ENCODE measurements at regions not wholly inside any gene's neighbourhood (a gene's known extent, or its start where the extent isn't known, plus 50 kb on each side); places are given as distances from the start of the nearest gene placed in this dataset.

DNA sequence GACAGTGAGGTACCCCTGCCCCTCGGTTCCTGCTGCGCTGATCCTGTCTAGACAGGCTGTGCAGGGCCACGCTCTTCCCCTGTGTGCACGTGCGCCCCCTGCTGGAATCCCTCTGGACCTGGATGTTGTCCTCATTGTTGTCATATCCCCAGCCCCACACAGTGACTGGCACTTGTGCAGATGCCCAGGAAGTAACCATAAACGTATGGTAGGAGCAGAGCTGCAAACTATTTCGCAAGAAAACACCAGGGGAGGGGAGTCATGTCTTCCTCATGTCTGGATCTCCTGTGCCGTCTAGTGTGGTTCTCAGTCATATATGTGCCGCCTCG is 114.7 kb downstream of the CRYBB2 start (continued):
- no peak for TF ChIP-seq PCBP2 (optimal IDR thresholded peaks at IDR 0.05; ENCODE audit: low read depth, low read length, poor library complexity, severe bottlenecking)
- TF ChIP-seq ZNF891 (CRISPR knock-in tag; IDR thresholded peaks at IDR 0.05): no peak
- TF ChIP-seq PRPF4 (IDR thresholded peaks at IDR 0.05; ENCODE audit: low read depth, low read length, poor library complexity, severe bottlenecking): no peak
- no peak for TF ChIP-seq U2AF1 (optimal IDR thresholded peaks at IDR 0.05; ENCODE audit: low read depth, low read length)
- TF ChIP-seq NFATC3 (CRISPR knock-in tag; IDR thresholded peaks at IDR 0.05): no peak
- TF ChIP-seq ZNF672 (CRISPR knock-in tag; IDR thresholded peaks at IDR 0.05): no peak
- no peak for TF ChIP-seq ZNF460 (CRISPR knock-in tag; IDR thresholded peaks at IDR 0.05; ENCODE audit: borderline replicate concordance)
- peak; percentile 48; the same call in 1 of the 2 replicates for TF ChIP-seq RAD21 (CRISPR knock-in tag; IDR thresholded peaks at IDR 0.05)
- no peak for TF ChIP-seq TBP (CRISPR knock-in tag; IDR thresholded peaks at IDR 0.05)
- no peak for TF ChIP-seq ZSCAN12 (CRISPR knock-in tag; IDR thresholded peaks at IDR 0.05)
- TF ChIP-seq ZNF225 (CRISPR knock-in tag; IDR thresholded peaks at IDR 0.05): no peak
- no peak for TF ChIP-seq KDM2A (CRISPR knock-in tag; IDR thresholded peaks at IDR 0.05; ENCODE audit: borderline replicate concordance, low read depth)
- TF ChIP-seq HOXA7 (CRISPR knock-in tag; IDR thresholded peaks at IDR 0.05): no peak
- no peak for TF ChIP-seq AHR (CRISPR knock-in tag; IDR thresholded peaks at IDR 0.05)
- TF ChIP-seq STAG1 (CRISPR knock-in tag; IDR thresholded peaks at IDR 0.05): peak; percentile 79
- peak; percentile 59; the same call in 1 of the 2 replicates for TF ChIP-seq SP2 (CRISPR knock-in tag; IDR thresholded peaks at IDR 0.05)
- TF ChIP-seq, protein P1, sequence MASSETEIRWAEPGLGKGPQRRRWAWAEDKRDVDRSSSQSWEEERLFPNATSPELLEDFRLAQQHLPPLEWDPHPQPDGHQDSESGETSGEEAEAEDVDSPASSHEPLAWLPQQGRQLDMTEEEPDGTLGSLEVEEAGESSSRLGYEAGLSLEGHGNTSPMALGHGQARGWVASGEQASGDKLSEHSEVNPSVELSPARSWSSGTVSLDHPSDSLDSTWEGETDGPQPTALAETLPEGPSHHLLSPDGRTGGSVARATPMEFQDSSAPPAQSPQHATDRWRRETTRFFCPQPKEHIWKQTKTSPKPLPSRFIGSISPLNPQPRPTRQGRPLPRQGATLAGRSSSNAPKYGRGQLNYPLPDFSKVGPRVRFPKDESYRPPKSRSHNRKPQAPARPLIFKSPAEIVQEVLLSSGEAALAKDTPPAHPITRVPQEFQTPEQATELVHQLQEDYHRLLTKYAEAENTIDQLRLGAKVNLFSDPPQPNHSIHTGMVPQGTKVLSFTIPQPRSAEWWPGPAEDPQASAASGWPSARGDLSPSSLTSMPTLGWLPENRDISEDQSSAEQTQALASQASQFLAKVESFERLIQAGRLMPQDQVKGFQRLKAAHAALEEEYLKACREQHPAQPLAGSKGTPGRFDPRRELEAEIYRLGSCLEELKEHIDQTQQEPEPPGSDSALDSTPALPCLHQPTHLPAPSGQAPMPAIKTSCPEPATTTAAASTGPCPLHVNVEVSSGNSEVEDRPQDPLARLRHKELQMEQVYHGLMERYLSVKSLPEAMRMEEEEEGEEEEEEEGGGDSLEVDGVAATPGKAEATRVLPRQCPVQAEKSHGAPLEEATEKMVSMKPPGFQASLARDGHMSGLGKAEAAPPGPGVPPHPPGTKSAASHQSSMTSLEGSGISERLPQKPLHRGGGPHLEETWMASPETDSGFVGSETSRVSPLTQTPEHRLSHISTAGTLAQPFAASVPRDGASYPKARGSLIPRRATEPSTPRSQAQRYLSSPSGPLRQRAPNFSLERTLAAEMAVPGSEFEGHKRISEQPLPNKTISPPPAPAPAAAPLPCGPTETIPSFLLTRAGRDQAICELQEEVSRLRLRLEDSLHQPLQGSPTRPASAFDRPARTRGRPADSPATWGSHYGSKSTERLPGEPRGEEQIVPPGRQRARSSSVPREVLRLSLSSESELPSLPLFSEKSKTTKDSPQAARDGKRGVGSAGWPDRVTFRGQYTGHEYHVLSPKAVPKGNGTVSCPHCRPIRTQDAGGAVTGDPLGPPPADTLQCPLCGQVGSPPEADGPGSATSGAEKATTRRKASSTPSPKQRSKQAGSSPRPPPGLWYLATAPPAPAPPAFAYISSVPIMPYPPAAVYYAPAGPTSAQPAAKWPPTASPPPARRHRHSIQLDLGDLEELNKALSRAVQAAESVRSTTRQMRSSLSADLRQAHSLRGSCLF (CRISPR knock-in tag; IDR thresholded peaks at IDR 0.05; ENCODE audit: borderline replicate concordance): no peak
- TF ChIP-seq REPIN1 (CRISPR knock-in tag; IDR thresholded peaks at IDR 0.05; ENCODE audit: borderline replicate concordance, low read depth): no peak
- TF ChIP-seq ZNF761 (CRISPR knock-in tag; conservative IDR thresholded peaks at IDR 0.05): no peak
- TF ChIP-seq RFX1 (IDR thresholded peaks at IDR 0.05): no peak
- TF ChIP-seq ZNF713 (CRISPR knock-in tag; IDR thresholded peaks at IDR 0.05): no peak
- no peak for TF ChIP-seq ZNF749 (CRISPR knock-in tag; IDR thresholded peaks at IDR 0.05; ENCODE audit: borderline replicate concordance)
- no peak for TF ChIP-seq MTA1 (CRISPR knock-in tag; IDR thresholded peaks at IDR 0.05; ENCODE audit: borderline replicate concordance)
- TF ChIP-seq HIVEP1 (CRISPR knock-in tag; IDR thresholded peaks at IDR 0.05): no peak
- TF ChIP-seq CERS6 (CRISPR knock-in tag; IDR thresholded peaks at IDR 0.05): no peak
- TF ChIP-seq, protein P2, sequence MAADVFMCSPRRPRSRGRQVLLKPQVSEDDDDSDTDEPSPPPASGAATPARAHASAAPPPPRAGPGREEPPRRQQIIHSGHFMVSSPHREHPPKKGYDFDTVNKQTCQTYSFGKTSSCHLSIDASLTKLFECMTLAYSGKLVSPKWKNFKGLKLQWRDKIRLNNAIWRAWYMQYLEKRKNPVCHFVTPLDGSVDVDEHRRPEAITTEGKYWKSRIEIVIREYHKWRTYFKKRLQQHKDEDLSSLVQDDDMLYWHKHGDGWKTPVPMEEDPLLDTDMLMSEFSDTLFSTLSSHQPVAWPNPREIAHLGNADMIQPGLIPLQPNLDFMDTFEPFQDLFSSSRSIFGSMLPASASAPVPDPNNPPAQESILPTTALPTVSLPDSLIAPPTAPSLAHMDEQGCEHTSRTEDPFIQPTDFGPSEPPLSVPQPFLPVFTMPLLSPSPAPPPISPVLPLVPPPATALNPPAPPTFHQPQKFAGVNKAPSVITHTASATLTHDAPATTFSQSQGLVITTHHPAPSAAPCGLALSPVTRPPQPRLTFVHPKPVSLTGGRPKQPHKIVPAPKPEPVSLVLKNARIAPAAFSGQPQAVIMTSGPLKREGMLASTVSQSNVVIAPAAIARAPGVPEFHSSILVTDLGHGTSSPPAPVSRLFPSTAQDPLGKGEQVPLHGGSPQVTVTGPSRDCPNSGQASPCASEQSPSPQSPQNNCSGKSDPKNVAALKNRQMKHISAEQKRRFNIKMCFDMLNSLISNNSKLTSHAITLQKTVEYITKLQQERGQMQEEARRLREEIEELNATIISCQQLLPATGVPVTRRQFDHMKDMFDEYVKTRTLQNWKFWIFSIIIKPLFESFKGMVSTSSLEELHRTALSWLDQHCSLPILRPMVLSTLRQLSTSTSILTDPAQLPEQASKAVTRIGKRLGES (CRISPR knock-in tag; IDR thresholded peaks at IDR 0.05; ENCODE audit: borderline replicate concordance): no peak

All from HepG2 (cell line).